DOHH2 (cell line): ENCODE measurements at regions not wholly inside any gene's neighbourhood (a gene's known extent, or its start where the extent isn't known, plus 50 kb on each side); places are given as distances from the start of the nearest gene placed in this dataset.

ENCODE experiments used
- H3F3A ChIP-seq: fragments of 200-600 bp; sonication (generic), shearing (Covaris generic); 2 replicates; pipeline ENCODE4 v1.6.0; 2016; ENCODE audit warnings: antibody characterized with exemption, mild to moderate bottlenecking; ENCODE audit not compliant: control insufficient read depth, insufficient read depth
- H3K27ac ChIP-seq: fragments of 200-600 bp; sonication (generic); 2 replicates; pipeline ENCODE4 v1.5.1; 2014; ENCODE audit warnings: low read depth, mild to moderate bottlenecking, low read length, moderate library complexity
- H3K27me3 ChIP-seq: fragments of 200-600 bp; sonication (generic); 2 replicates; pipeline ENCODE4 v1.6.1; 2014; ENCODE audit warnings: mild to moderate bottlenecking, low read length, mixed read lengths; ENCODE audit not compliant: control insufficient read depth
- H3K36me3 ChIP-seq: fragments of 200-600 bp; sonication (generic); 2 replicates; pipeline ENCODE4 v1.6.1; 2014; ENCODE audit warnings: mild to moderate bottlenecking, low read length, moderate library complexity, mixed read lengths; ENCODE audit not compliant: control insufficient read depth
- H3K4me1 ChIP-seq: fragments of 200-600 bp; sonication (generic); 2 replicates; pipeline ENCODE4 v1.6.1; 2014; ENCODE audit warnings: mild to moderate bottlenecking, low read length, mixed read lengths; ENCODE audit not compliant: control insufficient read depth
- H3K4me2 ChIP-seq: fragments of 200-600 bp; sonication (generic); 2 replicates; pipeline ENCODE4 v1.6.0; 2014; ENCODE audit warnings: mild to moderate bottlenecking, low read length, moderate library complexity
- H3K4me3 ChIP-seq: fragments of 200-600 bp; sonication (generic); 2 replicates; pipeline ENCODE4 v1.5.1; 2014; ENCODE audit warnings: mild to moderate bottlenecking, low read length, mixed read lengths
- H3K79me2 ChIP-seq: fragments of 200-600 bp; sonication (generic); 2 replicates; pipeline ENCODE4 v1.6.1; 2014; ENCODE audit warnings: mild to moderate bottlenecking, low read length, mixed read lengths; ENCODE audit not compliant: control insufficient read depth
- H3K9me2 ChIP-seq: fragments of 200-600 bp; sonication (generic); replicated peaks from 2 replicates; pipeline ENCODE4 v1.6.1; 2014; ENCODE audit warnings: mild to moderate bottlenecking, low read length, mixed read lengths; ENCODE audit not compliant: control insufficient read depth
- H3K9me3 ChIP-seq: fragments of 200-600 bp; sonication (generic); 2 replicates; pipeline ENCODE4 v1.6.1; 2014; ENCODE audit warnings: antibody characterized with exemption, low read length, mixed read lengths; ENCODE audit not compliant: control insufficient read depth, insufficient read depth
- H4K20me1 ChIP-seq: fragments of 200-600 bp; sonication (generic); 2 replicates; pipeline ENCODE4 v1.6.0; 2014; ENCODE audit warnings: low read depth, mild to moderate bottlenecking, antibody characterized with exemption, low read length, moderate library complexity; ENCODE audit not compliant: control insufficient read depth, insufficient read depth
- CTCF ChIP-seq: fragments of 200-600 bp; sonication (generic); IDR thresholded peaks from one replicate; pipeline ENCODE4 v1.5.1; 2014; ENCODE audit warnings: antibody characterized with exemption, mild to moderate bottlenecking, low read depth, low read length; ENCODE audit not compliant: poor library complexity, severe bottlenecking
- EZH2phosphoT487 ChIP-seq: fragments of 200-600 bp; sonication (generic); IDR thresholded peaks from 2 replicates; pipeline ENCODE4 v1.6.1; 2017; ENCODE audit warnings: borderline replicate concordance, mild to moderate bottlenecking, antibody characterized with exemption, low read length, moderate library complexity, mixed read lengths

GRCh38 chr12:105451211-105451610 lies 120.7 kb downstream of the C12orf75 start:
- Histone ChIP-seq H3K27me3 (0 out of 2 replicates have a peak, but pooled peaks cover 2% of the 10 kb centered on the region), H3K9me2 (no peaks in the 10 kb centered on the region), H3K4me3 (no peak overlapping the region), H4K20me1 (no peaks in the 10 kb centered on the region), H3K79me2 (no peaks in the 10 kb centered on the region), H3K4me2 (no peak overlapping the region), H3K4me1 (no peaks in the 10 kb centered on the region), H3K9me3 (no peaks in the 10 kb centered on the region), H3K27ac (no peak overlapping the region), H3F3A (no peaks in the 10 kb centered on the region), H3K36me3 (no peaks in the 10 kb centered on the region)
- no peak for TF ChIP-seq CTCF

- no peak for TF ChIP-seq CTCF
- no peaks in the 10 kb centered on the region for H3K9me3 ChIP-seq
- H3K27ac ChIP-seq: no peak overlapping the region
- no peaks in the 10 kb centered on the region for H4K20me1 ChIP-seq
- H3F3A ChIP-seq: no peaks in the 10 kb centered on the region
- no peaks in the 10 kb centered on the region for H3K4me1 ChIP-seq
- no peak overlapping the region for H3K4me3 ChIP-seq
- H3K79me2 ChIP-seq: no peaks in the 10 kb centered on the region
- H3K4me2 ChIP-seq: no peak overlapping the region
- H3K27me3 ChIP-seq: 0 out of 2 replicates have a peak, but pooled peaks cover 2% of the 10 kb centered on the region
- H3K9me2 ChIP-seq: no peaks in the 10 kb centered on the region
- no peaks in the 10 kb centered on the region for H3K36me3 ChIP-seq
Observed at GRCh38 chr12:105451798-105452197, 121.3 kb downstream of the C12orf75 start.

- H3K36me3 ChIP-seq: no peaks in the 10 kb centered on the region
- H3K4me2 ChIP-seq: no peak overlapping the region
- no peaks in the 10 kb centered on the region for H3K79me2 ChIP-seq
- H3K27ac ChIP-seq: no peak overlapping the region
- no peaks in the 10 kb centered on the region for H3F3A ChIP-seq
- no peaks in the 10 kb centered on the region for H3K9me2 ChIP-seq
- no peaks in the 10 kb centered on the region for H3K4me1 ChIP-seq
- no peaks in the 10 kb centered on the region for H3K9me3 ChIP-seq
- no peak overlapping the region for H3K4me3 ChIP-seq
- H3K27me3 ChIP-seq: peaks cover 5% of the 10 kb centered on the region; the same call in 1 of the 2 replicates
- TF ChIP-seq CTCF: no peak
- no peak for TF ChIP-seq EZH2phosphoT487
- no peaks in the 10 kb centered on the region for H4K20me1 ChIP-seq
Observed at GRCh38 chr12:105453316-105453715, 122.8 kb downstream of the C12orf75 start.

- Histone ChIP-seq H3K9me3 (no peaks in the 10 kb centered on the region), H3K27ac (no peak overlapping the region), H3K4me3 (no peak overlapping the region), H3K4me1 (no peaks in the 10 kb centered on the region), H3F3A (no peaks in the 10 kb centered on the region), H3K79me2 (no peaks in the 10 kb centered on the region), H3K4me2 (no peak overlapping the region), H4K20me1 (no peaks in the 10 kb centered on the region), H3K27me3 (peaks cover 5% of the 10 kb centered on the region; the same call in 1 of the 2 replicates), H3K9me2 (no peaks in the 10 kb centered on the region), H3K36me3 (no peaks in the 10 kb centered on the region)
- no peak for TF ChIP-seq CTCF
- TF ChIP-seq EZH2phosphoT487: no peak
Observed at GRCh38 chr12:105454688-105455087, 124.2 kb downstream of the C12orf75 start.
